ENCODE measurements at regions not wholly inside any gene's neighbourhood (a gene's known extent, or its start where the extent isn't known, plus 50 kb on each side); places are given as distances from the start of the nearest gene placed in this dataset.

DNA sequence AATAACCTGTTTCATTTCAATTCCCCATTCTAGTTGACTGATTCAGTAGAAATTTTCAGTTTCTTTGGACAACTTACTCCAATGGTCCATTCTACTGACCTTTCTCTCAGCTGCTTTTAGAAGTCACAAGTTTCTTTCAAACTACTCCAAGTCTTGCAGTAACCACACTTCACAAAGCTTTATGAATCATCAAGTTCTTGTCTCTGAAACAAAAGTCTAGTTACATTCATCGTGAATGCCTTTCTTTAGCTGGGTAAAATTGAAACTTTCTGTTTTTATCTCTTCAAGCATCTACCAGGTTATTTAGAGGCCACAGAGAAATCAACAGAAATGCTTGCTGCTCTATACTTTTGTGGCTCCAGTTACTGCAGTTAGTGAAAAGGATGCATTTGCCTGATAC, 405.4 kb downstream of the TMEM232 start:
- H3K4me3 ChIP-seq (ENCODE audit: low read depth, low read length), result no peak overlapping the region
- ATAC-seq (ENCODE audit: low read depth in 2 of 2) (no peak), DNase-seq (no peak)
- H3K9me3 ChIP-seq (ENCODE audit: control insufficient read depth in 2 of 2, low read length in 2 of 2), result no peaks in the 10 kb centered on the region
- peaks cover 0 to 5% (median 2%) of the 10 kb centered on the region in 7 donors for H3K9me3 Mint-ChIP-seq
- H3K36me3 ChIP-seq (ENCODE audit: control insufficient read depth, insufficient read depth, low read length), result no peaks in the 10 kb centered on the region
- H3K4me1 ChIP-seq (ENCODE audit: control insufficient read depth, insufficient read depth, low read length, poor library complexity, severe bottlenecking), result no peaks in the 10 kb centered on the region
- H3K4me3 Mint-ChIP-seq, result no peak overlapping the region
- H3K27ac ChIP-seq (ENCODE audit: insufficient read depth, low read length, poor library complexity, severe bottlenecking), result no peak overlapping the region
- H3K4me1 Mint-ChIP-seq, result no peaks in the 10 kb centered on the region
- H3K27me3 ChIP-seq (ENCODE audit: control insufficient read depth, insufficient read depth, low read length), result no peaks in the 10 kb centered on the region
- H3K27me3 Mint-ChIP-seq, result peaks cover 5% of the 10 kb centered on the region
- no peak overlapping the region for H3K27ac Mint-ChIP-seq
- H3K36me3 Mint-ChIP-seq, result no peaks in the 10 kb centered on the region

DNA sequence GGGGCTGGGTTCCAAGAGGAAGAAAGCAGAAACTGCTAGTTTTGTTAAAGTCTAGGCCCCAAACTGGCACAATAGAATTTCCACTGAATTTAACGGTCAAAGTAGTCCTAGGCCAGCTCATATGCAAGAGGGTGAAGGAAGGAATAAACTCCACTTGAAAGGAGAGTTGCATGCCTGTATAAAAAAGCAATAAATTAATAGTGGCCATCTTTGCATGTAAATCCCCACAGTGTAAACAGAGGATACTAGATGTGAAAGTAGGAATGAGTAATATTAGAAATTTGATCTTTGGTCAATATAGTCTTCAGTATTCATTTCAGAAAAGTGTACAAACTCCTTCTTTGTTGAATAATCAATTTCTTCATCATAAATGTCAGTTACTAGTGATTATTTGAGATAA, 403.1 kb downstream of the TMEM232 start:
- no peak overlapping the region for H3K27ac Mint-ChIP-seq
- no peak overlapping the region for H3K27ac ChIP-seq (ENCODE audit: insufficient read depth, low read length, poor library complexity, severe bottlenecking)

DNA sequence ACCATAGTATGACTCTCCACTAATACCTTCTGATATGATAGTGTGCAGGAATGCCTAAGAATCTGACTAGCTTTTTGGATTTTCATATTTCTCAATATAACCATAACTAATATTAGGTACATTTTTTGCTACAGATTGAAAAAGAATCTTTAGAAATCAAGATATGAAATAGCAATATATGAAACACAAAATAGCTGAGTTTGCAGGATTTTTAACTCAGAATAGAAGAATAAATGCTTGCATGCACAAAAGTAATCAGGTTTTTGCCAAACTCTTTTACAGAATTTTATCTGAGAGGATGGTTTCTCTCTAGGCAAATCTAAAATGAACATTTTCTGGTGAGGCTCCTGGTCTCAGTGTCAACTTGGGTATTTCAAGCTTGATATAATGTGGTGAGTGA, 402.6 kb downstream of the TMEM232 start:
- no peaks in the 10 kb centered on the region for H3K4me1 ChIP-seq (ENCODE audit: control insufficient read depth, insufficient read depth, low read length, poor library complexity, severe bottlenecking)
- peak overlapping the region in 1 of 3 donors; percentile 36 for H3K27ac Mint-ChIP-seq
- ATAC-seq (ENCODE audit: low read depth in 2 of 2) (no peak), DNase-seq (no peak)
- no peak overlapping the region for H3K4me3 Mint-ChIP-seq
- no peaks in the 10 kb centered on the region for H3K4me1 Mint-ChIP-seq
- H3K27me3 Mint-ChIP-seq, result peaks cover 5% of the 10 kb centered on the region
- H3K9me3 ChIP-seq (ENCODE audit: control insufficient read depth in 2 of 2, low read length in 2 of 2), result no peaks in the 10 kb centered on the region
- H3K27ac ChIP-seq (ENCODE audit: insufficient read depth, low read length, poor library complexity, severe bottlenecking), result no peak overlapping the region
- H3K36me3 ChIP-seq (ENCODE audit: control insufficient read depth, insufficient read depth, low read length), result no peaks in the 10 kb centered on the region
- H3K27me3 ChIP-seq (ENCODE audit: control insufficient read depth, insufficient read depth, low read length), result no peaks in the 10 kb centered on the region
- H3K4me3 ChIP-seq (ENCODE audit: low read depth, low read length), result no peak overlapping the region
- H3K36me3 Mint-ChIP-seq, result no peaks in the 10 kb centered on the region
- H3K9me3 Mint-ChIP-seq, result peaks cover 0 to 4% (median 1%) of the 10 kb centered on the region in 7 donors

More for the DNA sequence above, 403.1 kb downstream of the TMEM232 start:
- Histone ChIP-seq H3K4me1 (ENCODE audit: control insufficient read depth, insufficient read depth, low read length, poor library complexity, severe bottlenecking) (no peaks in the 10 kb centered on the region), H3K9me3 (ENCODE audit: control insufficient read depth in 2 of 2, low read length in 2 of 2) (no peaks in the 10 kb centered on the region), H3K27me3 (ENCODE audit: control insufficient read depth, insufficient read depth, low read length) (no peaks in the 10 kb centered on the region), H3K36me3 (ENCODE audit: control insufficient read depth, insufficient read depth, low read length) (no peaks in the 10 kb centered on the region), H3K4me3 (ENCODE audit: low read depth, low read length) (no peak overlapping the region)
- no peak for ATAC-seq (ENCODE audit: low read depth in 2 of 2)
- Mint-ChIP-seq H3K27me3 (peaks cover 5% of the 10 kb centered on the region), H3K36me3 (no peaks in the 10 kb centered on the region), H3K4me1 (no peaks in the 10 kb centered on the region), H3K4me3 (no peak overlapping the region), H3K9me3 (peaks cover 0 to 4% (median 1%) of the 10 kb centered on the region in 7 donors)
- DNase-seq, result no peak

DNA sequence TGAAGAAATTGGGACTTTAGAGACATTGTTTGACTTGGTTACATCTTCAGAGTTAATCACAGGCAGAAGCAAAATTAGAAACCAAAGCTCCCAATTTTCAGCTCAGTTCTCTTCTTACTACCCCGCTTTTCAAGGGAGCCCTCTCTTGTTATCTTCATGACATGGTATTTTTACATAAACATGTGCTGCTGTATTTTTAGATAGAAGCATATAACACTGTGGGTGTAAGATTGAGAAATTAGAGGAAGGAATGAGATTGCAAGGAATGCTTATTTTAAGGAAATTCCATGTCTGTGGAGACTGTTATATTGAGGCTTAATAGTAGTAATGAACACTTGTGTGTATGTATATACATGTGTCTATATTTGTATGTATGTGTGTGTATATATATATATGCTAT, 401.6 kb downstream of the TMEM232 start:
- no peak for DNase-seq
- no peaks in the 10 kb centered on the region for H3K4me1 ChIP-seq (ENCODE audit: control insufficient read depth, insufficient read depth, low read length, poor library complexity, severe bottlenecking)
- ATAC-seq (ENCODE audit: low read depth in 2 of 2), result no peak
- Mint-ChIP-seq H3K36me3 (no peaks in the 10 kb centered on the region), H3K4me1 (no peaks in the 10 kb centered on the region), H3K4me3 (no peak overlapping the region), H3K9me3 (peaks cover 0 to 5% (median 0%) of the 10 kb centered on the region in 7 donors), H3K27me3 (peaks cover 5% of the 10 kb centered on the region), H3K27ac (no peak overlapping the region)
- no peak overlapping the region for H3K27ac ChIP-seq (ENCODE audit: insufficient read depth, low read length, poor library complexity, severe bottlenecking)
- no peaks in the 10 kb centered on the region for H3K27me3 ChIP-seq (ENCODE audit: control insufficient read depth, insufficient read depth, low read length)
- H3K36me3 ChIP-seq (ENCODE audit: control insufficient read depth, insufficient read depth, low read length), result no peaks in the 10 kb centered on the region
- H3K4me3 ChIP-seq (ENCODE audit: low read depth, low read length), result no peak overlapping the region
- no peaks in the 10 kb centered on the region for H3K9me3 ChIP-seq (ENCODE audit: control insufficient read depth in 2 of 2, low read length in 2 of 2)

DNA sequence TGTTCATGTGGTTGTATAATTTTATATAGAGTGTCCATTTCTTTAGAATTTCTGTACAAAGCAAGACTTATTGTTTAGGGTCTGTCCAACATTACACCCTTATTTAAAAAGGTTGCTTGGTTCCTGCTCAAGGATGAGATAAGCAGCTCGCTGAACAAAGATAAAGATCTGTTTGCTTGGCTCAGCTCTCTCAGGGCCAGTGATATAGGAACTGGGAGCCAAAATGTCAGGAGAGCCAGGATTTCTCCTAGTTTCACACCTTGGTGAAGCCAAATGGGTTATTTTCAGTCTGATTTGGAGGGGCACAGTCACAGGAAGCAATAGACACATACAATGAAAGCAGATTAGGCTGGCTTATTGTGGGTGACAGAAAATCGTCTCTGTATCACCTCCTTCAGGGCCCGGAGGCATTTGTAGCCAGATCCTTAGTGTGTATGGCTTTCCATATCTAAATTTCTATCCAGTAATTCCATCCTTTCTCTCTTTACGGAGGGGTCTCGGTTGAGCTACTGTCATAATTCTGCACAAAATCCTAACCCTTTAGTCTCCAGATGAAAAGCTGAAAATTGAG, 396.4 kb downstream of the TMEM232 start:
- no peaks in the 10 kb centered on the region for H3K4me1 ChIP-seq (ENCODE audit: control insufficient read depth, insufficient read depth, low read length, poor library complexity, severe bottlenecking)
- H3K27me3 Mint-ChIP-seq, result peaks cover 5% of the 10 kb centered on the region

DNA sequence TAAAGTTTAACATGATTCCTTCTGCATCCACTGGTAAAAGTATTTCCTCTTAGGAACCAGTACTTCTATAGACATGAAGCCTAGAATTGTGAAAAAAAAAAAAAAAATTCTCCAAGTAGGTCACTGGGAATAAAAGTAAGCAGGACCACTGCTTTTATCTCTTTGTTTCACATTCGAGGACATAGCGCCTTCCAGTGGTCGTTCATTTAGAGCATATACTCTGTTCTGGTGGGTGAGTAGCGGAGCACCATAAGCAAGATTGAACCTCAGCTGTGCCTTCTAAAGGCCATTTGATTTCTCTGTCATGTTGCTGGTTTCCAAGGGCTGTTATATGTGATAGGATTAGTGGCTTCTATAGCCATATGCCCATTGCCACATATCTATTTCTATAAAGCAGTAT, 393.1 kb downstream of the TMEM232 start:
- H3K4me1 ChIP-seq (ENCODE audit: control insufficient read depth, insufficient read depth, low read length, poor library complexity, severe bottlenecking), result no peaks in the 10 kb centered on the region
- no peak overlapping the region for H3K4me3 Mint-ChIP-seq
- DNase-seq (peak in 1 of 3 donors; percentile 4), ATAC-seq (ENCODE audit: low read depth in 2 of 2) (no peak)
- no peaks in the 10 kb centered on the region for H3K27me3 ChIP-seq (ENCODE audit: control insufficient read depth, insufficient read depth, low read length)
- H3K27ac Mint-ChIP-seq, result no peak overlapping the region
- no peak overlapping the region for H3K4me3 ChIP-seq (ENCODE audit: low read depth, low read length)
- no peaks in the 10 kb centered on the region for H3K36me3 Mint-ChIP-seq
- H3K27ac ChIP-seq (ENCODE audit: insufficient read depth, low read length, poor library complexity, severe bottlenecking), result no peak overlapping the region
- H3K9me3 ChIP-seq (ENCODE audit: control insufficient read depth in 2 of 2, low read length in 2 of 2), result no peaks in the 10 kb centered on the region
- H3K9me3 Mint-ChIP-seq, result peaks cover 0 to 3% (median 0%) of the 10 kb centered on the region in 7 donors
- no peaks in the 10 kb centered on the region for H3K36me3 ChIP-seq (ENCODE audit: control insufficient read depth, insufficient read depth, low read length)
- H3K4me1 Mint-ChIP-seq, result no peaks in the 10 kb centered on the region
- peaks cover 8% of the 10 kb centered on the region for H3K27me3 Mint-ChIP-seq

More for the DNA sequence above, 396.4 kb downstream of the TMEM232 start:
- Histone ChIP-seq H3K36me3 (ENCODE audit: control insufficient read depth, insufficient read depth, low read length) (no peaks in the 10 kb centered on the region), H3K27me3 (ENCODE audit: control insufficient read depth, insufficient read depth, low read length) (no peaks in the 10 kb centered on the region), H3K9me3 (ENCODE audit: control insufficient read depth in 2 of 2, low read length in 2 of 2) (no peaks in the 10 kb centered on the region), H3K4me3 (ENCODE audit: low read depth, low read length) (no peak overlapping the region), H3K27ac (ENCODE audit: insufficient read depth, low read length, poor library complexity, severe bottlenecking) (no peak overlapping the region)
- Mint-ChIP-seq H3K4me3 (peak overlapping the region in 1 of 4 donors; percentile 28), H3K4me1 (no peaks in the 10 kb centered on the region), H3K27ac (no peak overlapping the region), H3K9me3 (peaks cover 0 to 5% (median 0%) of the 10 kb centered on the region in 7 donors), H3K36me3 (no peaks in the 10 kb centered on the region)
- ATAC-seq (ENCODE audit: low read depth in 2 of 2) (no peak), DNase-seq (no peak)

DNA sequence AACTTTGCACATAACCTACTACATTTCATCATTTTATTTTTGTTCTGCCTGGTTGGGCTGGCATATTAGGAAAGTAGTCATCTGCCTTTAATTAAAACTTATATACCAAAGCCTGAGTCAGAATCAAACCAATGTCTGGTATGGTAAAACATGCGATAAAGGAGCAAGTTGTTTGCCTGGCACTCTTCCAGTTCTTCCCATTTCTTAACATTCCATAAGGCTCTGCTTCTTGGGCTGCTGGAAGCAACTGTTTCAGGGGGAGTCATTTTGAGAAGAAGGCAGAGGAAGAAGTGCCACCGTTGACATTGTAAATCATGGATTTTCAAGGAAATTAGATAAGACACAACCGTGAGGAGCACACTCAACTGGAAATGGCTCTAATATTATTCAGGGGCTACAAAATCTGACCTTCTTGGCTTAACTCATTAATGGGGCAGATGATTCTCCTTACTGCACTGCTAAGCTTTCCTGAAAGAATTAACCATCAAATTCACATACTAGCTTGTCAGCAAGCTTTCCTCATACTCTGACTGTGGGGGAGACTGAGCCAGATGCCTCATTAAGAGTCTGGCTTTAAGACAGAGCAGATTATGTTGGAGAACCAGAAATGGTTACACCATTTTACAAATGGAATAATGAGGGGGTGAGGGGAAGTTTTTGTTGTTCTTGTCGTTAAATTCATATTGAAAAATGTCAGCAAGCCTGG, 391.0 kb downstream of the TMEM232 start:
- ATAC-seq (ENCODE audit: low read depth in 2 of 2), result no peak
- no peaks in the 10 kb centered on the region for H3K4me1 Mint-ChIP-seq

More for the DNA sequence above, 391.0 kb downstream of the TMEM232 start:
- Histone ChIP-seq H3K9me3 (ENCODE audit: control insufficient read depth in 2 of 2, low read length in 2 of 2) (no peaks in the 10 kb centered on the region), H3K27ac (ENCODE audit: insufficient read depth, low read length, poor library complexity, severe bottlenecking) (no peak overlapping the region), H3K36me3 (ENCODE audit: control insufficient read depth, insufficient read depth, low read length) (no peaks in the 10 kb centered on the region), H3K4me3 (ENCODE audit: low read depth, low read length) (no peak overlapping the region), H3K27me3 (ENCODE audit: control insufficient read depth, insufficient read depth, low read length) (no peaks in the 10 kb centered on the region), H3K4me1 (ENCODE audit: control insufficient read depth, insufficient read depth, low read length, poor library complexity, severe bottlenecking) (no peaks in the 10 kb centered on the region)
- Mint-ChIP-seq H3K27ac (no peak overlapping the region), H3K4me3 (no peak overlapping the region), H3K27me3 (peaks cover 8% of the 10 kb centered on the region), H3K9me3 (peaks cover 0 to 2% (median 0%) of the 10 kb centered on the region in 7 donors), H3K36me3 (no peaks in the 10 kb centered on the region)
- no peak for DNase-seq

Measured in CD4-positive, CD25-positive, alpha-beta regulatory T cell (primary cell).